GM19452 (cell line): ENCODE measurements at regions not wholly inside any gene's neighbourhood (a gene's known extent, or its start where the extent isn't known, plus 50 kb on each side); places are given as distances from the start of the nearest gene placed in this dataset.
"Not testable (repeated sequence)": the region's sequence is repeated elsewhere in the genome, so short reads cannot be mapped to it uniquely, and the experiment has no call there.

Experiments used
- ATAC-seq: cut with Tn5 transposase; IDR thresholded peaks from one replicate; pipeline ENCODE4 v1.9.1; 2021; ENCODE audit not compliant: unreplicated experiment

GRCh38 chr9:1115370-1115769, 65.2 kb downstream of the DMRT2 start:
- no peak for ATAC-seq

GRCh38 chr9:1117439-1117838, 67.3 kb downstream of the DMRT2 start:
- no peak for ATAC-seq

DNA sequence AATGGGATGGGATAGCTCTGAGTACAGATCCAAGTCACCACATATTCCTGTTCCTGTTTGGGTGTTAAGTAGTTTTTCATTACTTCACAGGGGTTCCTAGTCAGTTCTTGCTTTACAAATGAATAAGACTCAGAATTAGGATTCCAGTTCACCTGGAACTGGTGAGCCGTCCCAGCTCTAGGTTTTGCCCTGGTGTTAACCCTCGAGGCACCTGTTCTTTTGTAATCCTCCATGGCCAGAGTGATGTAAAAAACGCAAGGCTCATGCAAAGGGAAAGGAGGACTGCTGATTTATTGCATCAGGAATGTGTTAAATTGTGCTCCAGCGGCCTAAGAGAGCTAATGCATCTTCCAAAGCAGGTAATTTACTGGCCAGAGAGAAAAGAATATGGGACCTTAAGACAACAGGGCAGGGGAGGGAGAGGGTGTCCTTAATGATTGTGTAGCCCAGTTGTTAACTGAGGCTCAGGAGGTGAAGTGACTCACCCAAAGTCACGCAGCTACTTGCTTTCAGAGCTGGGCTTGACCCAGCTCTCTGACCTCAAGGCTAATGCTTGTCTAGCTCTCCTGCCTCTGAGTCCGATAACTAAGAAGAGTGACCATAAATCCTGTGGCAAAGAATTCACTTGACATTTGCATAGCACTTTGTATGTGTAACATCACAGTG, 70.5 kb downstream of the DMRT2 start:
- no peak for ATAC-seq

DNA sequence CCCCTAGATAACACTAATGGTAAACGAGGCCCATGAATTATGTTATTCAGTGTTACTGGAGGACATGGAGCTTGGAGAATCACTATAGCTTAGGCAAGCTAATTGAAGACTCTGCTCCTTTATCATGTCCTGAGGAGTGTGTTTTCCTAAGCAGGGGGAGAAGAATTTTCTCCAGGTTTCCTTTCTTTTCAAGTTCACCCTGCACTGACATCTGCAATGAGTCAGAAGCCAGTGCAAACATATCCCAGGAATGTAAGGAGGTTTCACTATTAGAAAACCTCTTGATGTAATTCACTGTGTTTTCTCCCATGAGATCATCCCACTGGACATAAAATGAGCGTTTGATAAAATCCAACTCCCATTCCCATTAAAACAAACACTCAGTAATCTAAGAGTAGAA, 75.6 kb downstream of the DMRT2 start:
- no peak for ATAC-seq

DNA sequence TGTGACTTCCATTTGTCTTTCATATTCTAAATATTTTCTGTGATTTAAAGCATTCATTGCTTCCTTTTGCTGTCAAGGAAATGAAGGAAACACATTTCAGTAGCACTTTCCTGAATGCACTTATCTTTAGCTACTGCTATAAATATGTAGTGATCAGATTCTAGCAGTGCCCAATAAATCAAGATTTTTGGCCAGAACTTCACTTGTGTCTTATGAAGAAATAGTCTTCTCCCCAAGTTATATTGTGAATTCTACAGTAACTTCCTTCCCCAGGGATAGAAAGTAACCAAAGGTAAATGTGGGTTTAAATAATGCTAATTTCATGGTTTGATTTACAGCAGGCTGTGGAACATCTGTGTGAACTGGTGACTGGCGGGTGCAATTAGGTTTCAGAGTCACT, 77.9 kb downstream of the DMRT2 start:
- no peak for ATAC-seq

DNA sequence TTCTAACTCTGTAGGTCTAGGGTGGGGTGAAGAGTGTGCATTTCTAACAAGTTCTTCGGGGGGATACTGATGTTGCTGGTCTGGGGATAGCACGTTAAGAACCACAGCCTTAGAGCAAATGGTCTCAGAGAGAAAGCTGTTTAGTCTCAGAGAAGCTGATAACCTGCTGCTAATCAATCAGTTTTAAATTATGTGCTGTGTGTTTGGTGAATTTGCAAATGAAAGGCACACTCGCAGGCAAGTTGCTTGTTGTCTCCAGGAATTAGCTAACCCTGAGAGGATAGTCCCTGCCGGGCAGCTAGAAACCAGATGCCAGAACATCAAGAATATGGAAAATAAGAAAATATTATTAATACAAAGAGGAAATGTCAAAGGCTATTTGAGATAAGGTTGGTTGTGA, 79.2 kb downstream of the DMRT2 start:
- ATAC-seq, result no peak

GRCh38 chr9:1140057-1140456, 89.9 kb downstream of the DMRT2 start:
- ATAC-seq, result no peak

GRCh38 chr9:1151691-1152090, 101.5 kb downstream of the DMRT2 start:
- ATAC-seq, result no peak

GRCh38 chr9:1152171-1152570, 102.0 kb downstream of the DMRT2 start:
- no peak for ATAC-seq

- no peak for ATAC-seq
These were observed 104.6 kb downstream of the DMRT2 start for GRCh38 chr9:1154739-1155138.

DNA sequence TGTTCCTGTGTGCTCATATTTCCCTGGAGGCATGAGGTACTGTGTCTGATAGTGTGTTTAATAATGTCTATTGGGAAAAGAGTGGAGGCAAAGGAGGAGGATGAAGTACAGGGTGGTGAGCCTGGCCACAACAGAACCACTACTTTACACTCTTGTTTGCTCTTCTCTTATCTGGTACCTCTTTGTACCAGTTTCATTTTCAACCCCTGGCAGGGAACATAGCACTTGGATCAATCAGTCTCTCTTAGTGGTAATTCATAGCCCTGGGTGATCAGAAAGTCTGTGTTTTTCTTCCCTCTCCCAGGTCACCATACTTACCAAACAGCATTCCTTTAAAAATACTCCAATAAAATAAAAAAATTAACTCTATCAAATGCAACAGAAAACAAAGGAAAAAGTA, 105.4 kb downstream of the DMRT2 start:
- no peak for ATAC-seq

DNA sequence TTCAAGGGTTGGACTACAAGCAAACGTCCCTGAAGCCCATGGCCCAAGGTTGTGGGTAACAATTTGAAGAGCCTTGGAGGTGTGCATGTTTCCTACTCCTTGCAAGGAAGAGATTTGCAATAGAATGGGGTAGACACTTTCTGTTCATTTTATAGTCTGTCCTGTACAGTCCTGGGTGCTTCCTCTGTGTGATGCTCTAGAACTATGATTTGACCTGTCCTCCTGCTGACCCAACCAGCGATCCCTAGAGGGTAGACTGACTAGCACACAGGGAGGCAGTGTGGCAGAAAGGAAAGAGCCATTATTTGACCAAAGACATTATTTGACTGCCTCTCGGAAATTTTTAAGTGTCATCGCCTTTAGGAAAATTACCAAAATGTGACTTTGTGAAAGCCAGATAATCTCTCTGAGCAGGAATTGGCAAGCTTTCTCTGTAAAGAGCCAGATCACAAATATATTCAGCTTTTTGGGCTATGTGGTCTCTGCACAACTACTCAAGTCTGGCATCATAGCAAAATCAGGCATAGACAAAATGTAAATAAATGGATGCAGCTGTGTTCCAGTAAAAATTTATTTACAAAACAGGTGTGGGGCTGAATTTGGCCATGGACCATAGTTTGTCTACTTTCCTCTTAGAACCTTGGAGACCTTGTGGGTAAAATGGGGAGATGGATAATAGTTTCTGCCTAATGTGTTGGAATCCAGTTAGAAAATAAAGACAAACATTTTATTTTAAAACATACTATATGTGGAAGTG, 106.8 kb downstream of the DMRT2 start:
- no peak for ATAC-seq

GRCh38 chr9:1157836-1158235, 107.7 kb downstream of the DMRT2 start:
- ATAC-seq, result no peak

DNA sequence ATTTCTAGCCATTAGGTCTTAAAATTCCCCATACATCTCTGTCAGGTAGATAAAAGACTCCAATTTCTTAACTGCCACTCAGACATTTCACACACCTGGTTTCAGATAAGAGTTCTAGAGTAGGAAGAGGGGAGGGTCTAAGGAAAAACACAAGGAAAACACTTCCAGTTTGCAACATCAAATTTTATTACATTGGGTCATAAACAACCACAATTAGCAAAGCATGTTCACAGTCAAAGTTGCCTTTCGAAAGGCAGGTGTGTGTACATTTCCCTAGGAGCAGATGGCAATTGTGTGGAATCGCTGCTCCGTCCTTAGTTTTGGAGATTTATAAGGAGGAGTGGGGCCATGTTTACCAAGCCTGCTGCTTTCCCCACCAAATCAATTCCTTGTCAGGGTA, 120.8 kb downstream of the DMRT2 start:
- ATAC-seq, result no peak

- no peak for ATAC-seq
These were observed 121.4 kb downstream of the DMRT2 start for GRCh38 chr9:1171546-1171945.

- no peak for ATAC-seq
These were observed 123.1 kb downstream of the DMRT2 start for GRCh38 chr9:1173211-1173610.

DNA sequence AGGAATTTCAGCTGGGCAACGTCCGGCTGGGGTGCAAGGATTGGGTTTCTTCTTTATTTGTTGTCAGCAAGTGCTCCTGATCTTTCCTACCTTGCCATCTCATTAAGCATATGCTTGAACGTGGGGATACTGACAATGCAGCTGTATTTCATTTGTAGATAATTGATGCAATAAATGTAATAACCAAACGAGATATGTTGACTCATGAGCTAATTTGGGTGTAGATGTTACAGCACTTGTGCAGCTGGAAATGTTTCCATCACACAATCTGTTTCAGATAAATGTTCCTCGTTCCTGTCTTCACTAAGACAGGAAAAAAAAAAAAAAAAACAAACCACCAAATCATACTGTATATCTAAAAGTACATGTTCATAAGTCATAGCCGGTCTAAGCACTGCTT, 123.8 kb downstream of the DMRT2 start:
- no peak for ATAC-seq

GRCh38 chr9:1179366-1179765, 129.2 kb downstream of the DMRT2 start:
- ATAC-seq, result no peak

- ATAC-seq, result no peak
These were observed 134.0 kb downstream of the DMRT2 start for GRCh38 chr9:1184146-1184545.

- ATAC-seq, result not testable (repeated sequence)
These were observed 137.0 kb downstream of the DMRT2 start for GRCh38 chr9:1187137-1187536.

DNA sequence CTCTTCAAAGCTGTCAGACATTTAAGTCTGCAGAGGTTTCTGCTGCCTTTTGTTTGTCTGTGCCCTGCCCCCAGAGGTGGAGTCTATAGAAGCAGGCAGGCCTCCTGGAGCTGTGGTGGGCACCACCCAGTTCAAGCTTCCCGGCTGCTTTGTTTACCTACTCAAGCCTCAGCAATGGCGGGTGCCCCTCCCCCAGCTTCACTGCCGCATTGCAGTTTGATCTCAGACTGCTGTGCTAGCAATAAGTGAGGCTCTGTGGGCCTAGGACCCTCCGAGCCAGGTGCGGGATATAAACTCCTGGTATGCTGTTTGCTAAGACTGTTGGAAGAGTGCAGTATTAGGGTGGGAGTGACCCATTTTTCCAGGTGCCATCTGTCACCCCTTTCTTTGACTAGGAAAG, 145.5 kb downstream of the DMRT2 start:
- ATAC-seq, result not testable (repeated sequence)

DNA sequence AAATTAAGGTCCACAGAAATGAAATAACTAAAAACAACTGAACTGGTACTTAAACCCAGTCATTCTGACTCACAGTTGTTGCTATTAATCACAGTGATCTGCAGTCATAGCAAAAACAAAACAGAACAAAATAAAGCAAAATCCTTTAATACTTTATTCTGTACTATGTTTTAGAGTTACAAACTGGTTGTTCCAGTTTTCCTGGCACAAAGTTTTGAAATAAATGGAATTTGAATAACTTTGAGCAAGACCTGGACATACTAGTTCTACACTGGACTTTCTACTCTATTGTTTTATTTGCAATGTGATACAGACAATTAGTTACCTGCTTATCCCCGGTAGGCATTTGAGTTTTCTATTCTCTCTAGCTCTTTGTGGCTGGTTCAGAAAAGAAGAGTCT, 147.9 kb downstream of the DMRT2 start:
- ATAC-seq, result no peak

- no peak for ATAC-seq
These were observed 150.7 kb downstream of the DMRT2 start for GRCh38 chr9:1200847-1201251.
